ENCODE measurements at regions not wholly inside any gene's neighbourhood (a gene's known extent, or its start where the extent isn't known, plus 50 kb on each side); places are given as distances from the start of the nearest gene placed in this dataset.

DNA sequence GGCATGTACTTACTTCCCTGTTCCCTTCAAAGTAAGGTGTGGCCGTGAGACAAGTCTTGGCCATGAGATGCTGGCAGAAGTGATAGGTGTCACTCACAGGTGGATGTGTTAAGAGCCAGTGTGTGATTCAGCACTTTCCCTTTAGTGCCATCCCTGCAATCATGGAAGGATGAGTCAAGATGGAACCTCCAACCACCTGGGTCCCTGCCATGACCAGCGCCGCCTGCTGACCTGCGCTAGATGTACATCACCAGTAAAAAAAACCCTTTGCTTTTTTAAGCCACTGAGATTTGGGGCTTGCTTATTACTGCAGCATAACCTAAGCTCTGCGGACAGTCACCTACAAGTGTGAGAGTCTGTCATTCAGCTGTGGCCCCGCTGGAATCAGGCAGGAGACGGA is 71.7 kb downstream of the TOMM20 start:
- no peak for DNase-seq (ENCODE audit: low spot score)
- TF ChIP-seq EZH2 (IDR thresholded peaks at IDR 0.05; ENCODE audit: borderline replicate concordance, low read depth, low read length, poor library complexity, severe bottlenecking) = no peak
- TF ChIP-seq, protein P1, sequence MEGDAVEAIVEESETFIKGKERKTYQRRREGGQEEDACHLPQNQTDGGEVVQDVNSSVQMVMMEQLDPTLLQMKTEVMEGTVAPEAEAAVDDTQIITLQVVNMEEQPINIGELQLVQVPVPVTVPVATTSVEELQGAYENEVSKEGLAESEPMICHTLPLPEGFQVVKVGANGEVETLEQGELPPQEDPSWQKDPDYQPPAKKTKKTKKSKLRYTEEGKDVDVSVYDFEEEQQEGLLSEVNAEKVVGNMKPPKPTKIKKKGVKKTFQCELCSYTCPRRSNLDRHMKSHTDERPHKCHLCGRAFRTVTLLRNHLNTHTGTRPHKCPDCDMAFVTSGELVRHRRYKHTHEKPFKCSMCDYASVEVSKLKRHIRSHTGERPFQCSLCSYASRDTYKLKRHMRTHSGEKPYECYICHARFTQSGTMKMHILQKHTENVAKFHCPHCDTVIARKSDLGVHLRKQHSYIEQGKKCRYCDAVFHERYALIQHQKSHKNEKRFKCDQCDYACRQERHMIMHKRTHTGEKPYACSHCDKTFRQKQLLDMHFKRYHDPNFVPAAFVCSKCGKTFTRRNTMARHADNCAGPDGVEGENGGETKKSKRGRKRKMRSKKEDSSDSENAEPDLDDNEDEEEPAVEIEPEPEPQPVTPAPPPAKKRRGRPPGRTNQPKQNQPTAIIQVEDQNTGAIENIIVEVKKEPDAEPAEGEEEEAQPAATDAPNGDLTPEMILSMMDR (conservative IDR thresholded peaks at IDR 0.05; ENCODE audit: low read depth, low read length) = no peak
- Histone ChIP-seq H3K36me3 (ENCODE audit: insufficient read depth, low read length, poor library complexity, severe bottlenecking) (no peaks in the 10 kb centered on the region), H3K9me3 (ENCODE audit: low read depth, low read length, poor library complexity, severe bottlenecking) (no peaks in the 10 kb centered on the region), H3K4me3 (ENCODE audit: low read depth, low read length, poor library complexity, severe bottlenecking) (no peak overlapping the region), H3K27me3 (replicated peaks; ENCODE audit: insufficient read depth, low read depth, low read length, poor library complexity) (no peaks in the 10 kb centered on the region), H3K27ac (ENCODE audit: low read depth, low read length, poor library complexity, severe bottlenecking) (no peak overlapping the region), H3K4me1 (ENCODE audit: insufficient read depth, low read length, poor library complexity, severe bottlenecking) (peaks cover 16% of the 10 kb centered on the region)
- intact Hi-C loops (cut with micrococcal nuclease; ENCODE audit: unreplicated experiment) = no loop called here
- no TSS peak for BruUV-seq (replicated peaks)
- ChIA-PET CTCF (interaction anchor here (0.6 kb wide), 1 partner anchor 9 kb away, joined by 5 read pairs; no protein-coding TSS in a partner anchor), POLR2A (ENCODE audit: low non-redundant PET) (no interaction called here)

- CTCF ChIA-PET = no interaction called here
- DNase-seq (ENCODE audit: low spot score) = no peak
- Histone ChIP-seq H3K36me3 (ENCODE audit: insufficient read depth, low read length, poor library complexity, severe bottlenecking) (no peaks in the 10 kb centered on the region), H3K4me3 (ENCODE audit: low read depth, low read length, poor library complexity, severe bottlenecking) (no peak overlapping the region), H3K27ac (ENCODE audit: low read depth, low read length, poor library complexity, severe bottlenecking) (no peak overlapping the region), H3K9me3 (ENCODE audit: low read depth, low read length, poor library complexity, severe bottlenecking) (no peaks in the 10 kb centered on the region), H3K4me1 (ENCODE audit: insufficient read depth, low read length, poor library complexity, severe bottlenecking) (no peaks in the 10 kb centered on the region), H3K27me3 (replicated peaks; ENCODE audit: insufficient read depth, low read depth, low read length, poor library complexity) (no peaks in the 10 kb centered on the region)
- no TSS peak for BruUV-seq (replicated peaks)
- TF ChIP-seq, protein P1 (conservative IDR thresholded peaks at IDR 0.05; ENCODE audit: low read depth, low read length) = no peak
- TF ChIP-seq EZH2 (IDR thresholded peaks at IDR 0.05; ENCODE audit: borderline replicate concordance, low read depth, low read length, poor library complexity, severe bottlenecking) = no peak
- POLR2A ChIA-PET (ENCODE audit: low non-redundant PET) = no interaction called here
- intact Hi-C loops (cut with micrococcal nuclease; ENCODE audit: unreplicated experiment) = no loop called here
These were observed 73.7 kb downstream of the TOMM20 start for GRCh38 chr1:235054936-235055335.

DNA sequence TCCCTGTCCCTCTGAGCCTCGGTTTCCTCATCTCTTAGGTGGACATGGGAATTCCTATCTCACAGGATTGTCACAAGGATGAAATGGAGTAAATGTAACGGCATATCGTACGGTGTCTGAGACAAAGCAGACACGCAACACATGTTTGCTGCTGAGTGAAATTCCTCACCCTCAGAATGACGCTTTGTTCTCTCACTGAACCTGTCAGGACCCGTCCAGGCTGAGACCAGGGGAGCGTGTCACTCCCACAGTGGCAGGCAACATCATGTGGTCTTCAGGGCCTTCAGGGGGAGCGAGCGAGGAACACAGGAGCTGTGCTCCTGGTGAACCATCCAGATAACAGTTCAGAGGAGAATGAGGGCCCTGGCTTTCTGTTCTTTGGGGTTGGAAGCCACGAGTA is 74.2 kb downstream of the TOMM20 start:
- H3K36me3 ChIP-seq (ENCODE audit: insufficient read depth, low read length, poor library complexity, severe bottlenecking) = no peaks in the 10 kb centered on the region
- POLR2A ChIA-PET (ENCODE audit: low non-redundant PET) = no interaction called here
- no TSS peak for BruUV-seq (replicated peaks)
- no peak overlapping the region for H3K4me3 ChIP-seq (ENCODE audit: low read depth, low read length, poor library complexity, severe bottlenecking)
- H3K27ac ChIP-seq (ENCODE audit: low read depth, low read length, poor library complexity, severe bottlenecking) = no peak overlapping the region
- CTCF ChIA-PET = no interaction called here
- TF ChIP-seq EZH2 (IDR thresholded peaks at IDR 0.05; ENCODE audit: borderline replicate concordance, low read depth, low read length, poor library complexity, severe bottlenecking) = no peak
- TF ChIP-seq, protein P1 (conservative IDR thresholded peaks at IDR 0.05; ENCODE audit: low read depth, low read length) = no peak
- intact Hi-C loops (cut with micrococcal nuclease; ENCODE audit: unreplicated experiment) = no loop called here
- H3K4me1 ChIP-seq (ENCODE audit: insufficient read depth, low read length, poor library complexity, severe bottlenecking) = no peaks in the 10 kb centered on the region
- no peak for DNase-seq (ENCODE audit: low spot score)
- H3K27me3 ChIP-seq (replicated peaks; ENCODE audit: insufficient read depth, low read depth, low read length, poor library complexity) = no peaks in the 10 kb centered on the region
- no peaks in the 10 kb centered on the region for H3K9me3 ChIP-seq (ENCODE audit: low read depth, low read length, poor library complexity, severe bottlenecking)
